IgD-negative memory B cell (primary cell): ENCODE measurements at regions not wholly inside any gene's neighbourhood (a gene's known extent, or its start where the extent isn't known, plus 50 kb on each side); places are given as distances from the start of the nearest gene placed in this dataset.
A peak's percentile ranks its signal among the peaks of the same experiment; 100 is the strongest.

ENCODE experiments used
- H3K27ac Mint-ChIP-seq, 3 donors: one replicate each; pipeline ENCODE4 v1.8.0; 2020 to 2022; ENCODE audit warnings: mild to moderate bottlenecking in 3 of 3, mixed read lengths in 3 of 3, moderate library complexity in 1 of 3
- H3K27me3 Mint-ChIP-seq: one replicate; pipeline ENCODE4 v1.8.0; 2021; ENCODE audit warnings: mixed read lengths
- H3K36me3 Mint-ChIP-seq: one replicate; pipeline ENCODE4 v1.8.0; 2020; ENCODE audit warnings: mild to moderate bottlenecking, mixed read lengths
- H3K4me1 Mint-ChIP-seq, 3 donors: one replicate each; pipeline ENCODE4 v1.8.0; 2020 to 2022; ENCODE audit warnings: mixed read lengths in 3 of 3, mild to moderate bottlenecking in 1 of 3
- H3K4me3 Mint-ChIP-seq, 4 donors: one replicate each; pipeline ENCODE4 v1.8.0; 2020 to 2022; ENCODE audit warnings: mild to moderate bottlenecking in 4 of 4, mixed read lengths in 4 of 4, moderate library complexity in 3 of 4
- H3K9me3 Mint-ChIP-seq, 3 donors: one replicate each; pipeline ENCODE4 v1.8.0; 2020 to 2021; ENCODE audit warnings: mixed read lengths in 3 of 3, mild to moderate bottlenecking in 1 of 3

DNA sequence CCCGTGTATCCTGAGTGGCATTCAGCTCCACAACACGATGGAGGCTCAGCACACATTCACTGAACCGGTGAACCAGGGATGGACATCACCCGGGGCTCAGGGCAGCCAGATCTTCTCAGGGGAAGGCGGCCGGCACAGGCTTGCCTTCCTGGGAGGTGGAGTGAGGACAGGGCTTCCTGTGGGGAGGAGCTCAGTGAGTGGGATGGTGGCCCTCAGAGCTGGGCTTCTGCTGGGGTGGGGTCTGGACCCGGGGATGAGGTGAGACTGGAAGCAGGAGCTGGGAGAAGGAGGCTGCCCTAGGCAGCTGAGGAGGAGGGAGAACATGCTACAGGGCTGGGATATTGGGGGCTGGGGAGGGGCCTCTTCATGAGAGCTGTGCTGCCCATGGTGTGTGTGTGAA lies 58.5 kb upstream of the PRR23E start:
- no peak overlapping the region for H3K4me3 Mint-ChIP-seq
- peaks cover 25% of the 10 kb centered on the region for H3K27me3 Mint-ChIP-seq
- no peaks in the 10 kb centered on the region for H3K9me3 Mint-ChIP-seq
- peaks cover 0 to 3% (median 0%) of the 10 kb centered on the region in 3 donors for H3K4me1 Mint-ChIP-seq
- peak overlapping the region in 1 of 3 donors; percentile 16 for H3K27ac Mint-ChIP-seq
- peaks cover 1% of the 10 kb centered on the region for H3K36me3 Mint-ChIP-seq

DNA sequence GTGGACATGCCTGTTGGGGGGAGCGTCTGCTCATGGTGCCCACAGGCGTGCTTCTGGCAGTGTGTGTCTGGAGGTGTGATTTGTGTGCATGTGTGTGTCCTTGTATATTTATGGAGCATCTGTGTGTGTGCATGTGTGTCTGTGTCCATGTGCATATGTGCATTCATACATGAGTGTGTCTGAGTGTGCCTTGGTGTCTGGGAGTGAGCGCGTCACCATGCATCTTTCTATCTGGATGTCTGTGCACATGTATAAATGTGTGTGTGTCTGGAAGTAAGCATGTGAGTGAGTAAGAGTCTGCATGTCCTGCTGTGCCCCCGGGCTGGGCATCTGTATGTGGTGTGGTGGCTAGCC lies 58.1 kb upstream of the PRR23E start:
- H3K36me3 Mint-ChIP-seq, result peaks cover 1% of the 10 kb centered on the region
- peaks cover 25% of the 10 kb centered on the region for H3K27me3 Mint-ChIP-seq
- no peak overlapping the region for H3K4me3 Mint-ChIP-seq
- H3K4me1 Mint-ChIP-seq, result peaks cover 0 to 3% (median 0%) of the 10 kb centered on the region in 3 donors
- H3K9me3 Mint-ChIP-seq, result no peaks in the 10 kb centered on the region
- H3K27ac Mint-ChIP-seq, result no peak overlapping the region

DNA sequence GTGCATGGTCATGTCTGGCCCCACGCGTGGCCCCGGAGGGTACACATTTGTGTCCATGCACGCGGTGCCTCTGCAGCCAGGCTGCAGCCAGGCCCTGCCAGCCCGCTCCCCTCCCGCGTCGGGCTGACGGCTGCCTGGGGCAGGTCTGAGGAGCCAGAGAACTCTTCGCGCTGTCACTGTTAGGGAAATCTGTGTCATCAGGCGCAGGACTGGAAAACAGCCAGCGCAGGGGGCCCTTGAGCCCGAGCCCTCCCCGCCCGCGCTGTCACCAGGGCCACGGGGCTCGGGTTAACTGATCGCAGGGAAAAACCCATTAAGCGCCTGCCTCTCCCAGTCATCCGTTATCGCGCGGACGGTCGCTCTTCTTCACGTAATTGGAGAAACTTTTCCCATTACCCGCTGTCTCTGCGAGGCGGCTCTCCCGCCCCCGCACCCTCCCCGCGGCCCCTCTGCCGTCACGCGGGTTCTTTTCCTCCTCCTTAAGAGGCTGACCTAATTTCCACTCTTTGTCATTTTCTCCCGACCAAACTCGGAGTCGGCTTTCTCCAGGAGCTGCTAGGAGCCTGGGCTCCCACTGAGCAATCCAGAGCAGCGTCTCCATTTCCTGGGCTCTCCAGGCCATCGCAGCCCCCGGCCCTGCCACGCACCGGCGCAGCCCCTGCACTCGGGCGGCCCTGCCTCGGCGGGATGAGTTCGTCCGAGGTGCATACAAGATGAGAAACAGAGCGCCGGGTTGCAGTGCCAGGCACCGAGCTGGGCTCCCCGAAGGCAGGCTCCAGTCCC lies 57.5 kb upstream of the PRR23E start:
- H3K4me1 Mint-ChIP-seq, result peaks cover 0 to 3% (median 0%) of the 10 kb centered on the region in 3 donors
- no peaks in the 10 kb centered on the region for H3K9me3 Mint-ChIP-seq
- no peak overlapping the region for H3K4me3 Mint-ChIP-seq
- peaks cover 25% of the 10 kb centered on the region for H3K27me3 Mint-ChIP-seq
- no peak overlapping the region for H3K27ac Mint-ChIP-seq
- H3K36me3 Mint-ChIP-seq, result peaks cover 1% of the 10 kb centered on the region

DNA sequence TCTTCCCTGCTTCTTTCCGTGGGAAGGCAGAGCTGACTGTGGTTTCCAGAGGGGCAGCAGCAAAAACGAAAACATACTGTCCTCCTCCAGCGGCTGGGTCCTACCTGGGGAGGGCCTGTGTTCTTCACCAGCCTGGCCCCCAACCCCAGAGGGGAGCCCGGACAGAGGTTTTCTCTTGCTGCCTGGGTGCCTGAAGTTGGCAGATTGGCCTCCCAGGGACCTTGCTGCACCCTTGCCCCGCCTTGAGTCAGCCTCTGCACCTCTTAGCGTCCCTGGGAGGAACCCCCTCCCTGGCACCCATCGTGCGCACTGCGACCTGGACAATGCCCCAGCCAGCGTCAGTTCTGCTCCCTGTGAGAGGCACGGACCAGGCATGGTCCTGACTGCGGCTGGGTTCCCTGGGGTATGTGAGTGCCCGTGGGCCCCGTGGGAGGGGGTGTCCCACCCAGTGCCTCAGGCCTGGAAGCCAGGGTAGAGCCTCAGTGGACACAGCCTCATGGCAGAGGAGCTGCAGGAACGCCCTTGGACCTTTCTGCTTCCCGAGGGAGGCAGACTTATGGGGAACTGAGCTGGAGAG lies 56.8 kb upstream of the PRR23E start:
- peaks cover 1% of the 10 kb centered on the region for H3K36me3 Mint-ChIP-seq
- H3K4me1 Mint-ChIP-seq, result peaks cover 0 to 3% (median 0%) of the 10 kb centered on the region in 3 donors
- H3K27me3 Mint-ChIP-seq, result peaks cover 25% of the 10 kb centered on the region
- H3K4me3 Mint-ChIP-seq, result no peak overlapping the region
- H3K9me3 Mint-ChIP-seq, result no peaks in the 10 kb centered on the region
- H3K27ac Mint-ChIP-seq, result no peak overlapping the region

DNA sequence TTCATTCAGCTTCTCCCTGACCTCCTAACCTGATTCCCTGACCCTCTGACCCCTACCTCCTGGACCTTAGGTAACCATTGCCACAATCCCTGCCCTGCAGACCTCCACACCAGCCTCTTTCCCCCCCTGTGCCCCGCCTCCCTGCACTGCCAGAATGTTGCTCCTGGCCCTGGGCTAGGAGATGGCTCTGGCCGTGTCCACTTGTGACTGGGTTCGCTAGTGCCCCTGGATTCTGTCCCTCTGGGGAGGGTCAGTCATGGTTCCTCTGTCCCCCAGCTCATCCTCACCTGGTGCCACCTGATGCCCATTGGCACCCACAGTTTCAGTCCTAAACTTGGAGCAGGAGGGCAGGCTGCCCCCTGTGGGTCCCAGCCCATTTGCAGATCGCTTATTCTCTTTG lies 56.2 kb upstream of the PRR23E start:
- peaks cover 1% of the 10 kb centered on the region for H3K36me3 Mint-ChIP-seq
- H3K4me1 Mint-ChIP-seq, result peaks cover 0 to 3% (median 0%) of the 10 kb centered on the region in 3 donors
- H3K27me3 Mint-ChIP-seq, result peaks cover 25% of the 10 kb centered on the region
- H3K9me3 Mint-ChIP-seq, result no peaks in the 10 kb centered on the region
- H3K4me3 Mint-ChIP-seq, result peak overlapping the region in 2 of 4 donors; percentile 34 to 39
- H3K27ac Mint-ChIP-seq, result no peak overlapping the region

DNA sequence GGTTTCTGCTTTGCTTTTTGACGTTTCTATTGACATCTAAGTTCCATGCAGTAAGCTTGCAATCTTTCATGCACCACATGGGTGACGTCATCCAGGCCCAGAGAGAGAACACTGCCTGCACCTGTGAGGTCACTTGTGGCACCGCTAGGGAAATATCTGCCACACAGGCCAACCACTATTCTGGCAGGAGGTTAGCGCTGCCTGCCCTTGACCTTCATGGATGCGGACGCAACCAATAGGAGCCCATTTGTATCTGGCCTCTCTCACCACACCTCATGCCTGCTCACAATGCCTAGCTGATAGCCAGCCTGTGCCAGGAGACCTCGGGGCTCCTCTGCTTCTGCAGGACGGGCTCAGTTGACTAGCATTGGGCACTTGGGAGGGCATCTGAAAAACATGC lies 55.8 kb upstream of the PRR23E start:
- Mint-ChIP-seq H3K36me3 (peaks cover 1% of the 10 kb centered on the region), H3K4me1 (peaks cover 0 to 3% (median 0%) of the 10 kb centered on the region in 3 donors), H3K4me3 (peak overlapping the region in 2 of 4 donors; percentile 34 to 39), H3K27ac (no peak overlapping the region), H3K27me3 (peaks cover 25% of the 10 kb centered on the region), H3K9me3 (no peaks in the 10 kb centered on the region)

DNA sequence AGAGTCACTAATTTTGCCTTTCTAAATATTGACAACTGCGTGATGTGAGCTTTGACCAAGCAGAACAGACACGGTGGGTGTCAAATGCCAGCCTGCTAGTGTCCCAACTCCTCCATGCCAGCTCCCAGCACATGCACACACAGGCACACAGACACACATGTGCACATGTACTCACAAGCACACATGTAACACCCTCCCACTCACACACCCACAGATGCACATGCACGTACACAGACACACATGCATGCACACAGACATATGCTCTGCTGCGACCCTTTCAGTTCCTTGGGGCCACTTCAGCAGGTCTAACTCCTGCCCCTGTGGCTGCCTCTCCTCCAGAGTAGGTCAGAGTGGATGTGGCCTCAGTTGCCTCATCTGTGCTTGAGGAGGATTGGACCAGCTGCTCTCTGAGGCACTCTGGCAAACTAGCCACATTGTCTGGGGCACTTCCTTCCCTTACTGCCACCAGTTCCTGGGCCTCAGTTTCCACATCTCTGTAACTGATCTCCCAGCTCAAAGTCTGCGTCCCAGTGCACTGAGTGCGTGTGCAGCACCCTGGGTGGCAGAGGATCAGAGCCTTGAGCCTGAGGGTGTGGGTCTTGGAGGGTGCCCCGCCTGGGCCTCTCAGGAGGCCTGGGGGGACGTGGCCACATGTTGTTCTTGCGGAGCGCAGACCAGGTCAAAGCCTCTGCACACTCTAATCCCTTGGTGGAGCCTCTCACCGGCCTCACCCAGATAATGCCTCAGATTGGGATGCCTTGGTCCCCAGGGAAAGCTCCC lies 55.0 kb upstream of the PRR23E start:
- H3K9me3 Mint-ChIP-seq, result peaks cover under 1 to 2% (median 2%) of the 10 kb centered on the region in 3 donors
- H3K27ac Mint-ChIP-seq, result no peak overlapping the region
- H3K4me3 Mint-ChIP-seq, result no peak overlapping the region
- H3K27me3 Mint-ChIP-seq, result peaks cover 22% of the 10 kb centered on the region
- H3K4me1 Mint-ChIP-seq, result peaks cover 0 to 3% (median 0%) of the 10 kb centered on the region in 3 donors
- H3K36me3 Mint-ChIP-seq, result peaks cover 1% of the 10 kb centered on the region

DNA sequence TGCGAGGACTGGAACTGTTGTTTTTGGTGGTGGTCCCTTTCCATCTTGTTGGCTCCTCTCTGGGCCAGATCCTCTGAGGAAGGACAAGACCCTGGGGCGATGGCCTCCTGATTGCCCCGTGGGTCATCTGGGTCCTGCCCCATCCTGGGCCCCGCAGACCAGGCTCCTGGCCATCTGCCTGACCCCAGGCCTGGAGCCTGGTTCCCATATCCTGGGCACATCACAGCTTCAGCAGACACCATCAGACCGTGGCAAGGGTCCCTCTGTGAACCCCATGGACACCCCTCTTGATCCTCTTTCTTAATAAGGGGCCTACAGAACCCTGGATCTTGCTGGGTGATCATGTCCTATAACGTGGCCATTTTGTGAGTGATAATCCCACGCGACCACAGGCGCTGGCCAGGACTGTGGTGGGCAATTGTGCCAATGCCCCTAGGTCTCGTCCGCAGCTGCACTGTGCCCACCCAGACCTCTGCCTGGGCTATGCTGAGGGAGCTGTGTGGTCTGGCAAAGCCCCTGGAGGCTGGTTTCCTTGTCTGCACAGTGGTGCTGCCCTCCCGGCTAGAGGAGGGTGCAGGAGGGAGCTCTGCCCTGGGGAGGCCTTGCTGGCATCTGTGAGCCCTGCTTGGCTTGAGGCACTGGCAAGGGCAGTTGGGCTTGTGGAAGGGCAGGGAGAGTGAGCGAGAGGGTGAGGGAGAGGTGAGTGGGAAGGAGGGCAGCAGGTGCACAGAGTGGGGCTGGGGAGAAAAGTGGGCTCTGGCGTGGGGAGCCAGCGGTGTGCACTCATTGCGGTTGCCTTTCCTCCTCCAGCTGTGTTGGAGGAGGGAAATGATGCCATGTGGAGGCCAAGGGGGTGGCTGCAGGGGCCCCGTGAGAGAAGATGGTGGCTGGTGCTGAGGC lies 53.1 kb upstream of the PRR23E start:
- H3K9me3 Mint-ChIP-seq, result peaks cover 2 to 9% (median 4%) of the 10 kb centered on the region in 3 donors
- H3K4me3 Mint-ChIP-seq, result no peak overlapping the region
- H3K4me1 Mint-ChIP-seq, result peaks cover 0 to 3% (median 0%) of the 10 kb centered on the region in 3 donors
- H3K27ac Mint-ChIP-seq, result peak overlapping the region in 1 of 3 donors; percentile 6
- H3K36me3 Mint-ChIP-seq, result no peaks in the 10 kb centered on the region
- peaks cover 15% of the 10 kb centered on the region for H3K27me3 Mint-ChIP-seq

DNA sequence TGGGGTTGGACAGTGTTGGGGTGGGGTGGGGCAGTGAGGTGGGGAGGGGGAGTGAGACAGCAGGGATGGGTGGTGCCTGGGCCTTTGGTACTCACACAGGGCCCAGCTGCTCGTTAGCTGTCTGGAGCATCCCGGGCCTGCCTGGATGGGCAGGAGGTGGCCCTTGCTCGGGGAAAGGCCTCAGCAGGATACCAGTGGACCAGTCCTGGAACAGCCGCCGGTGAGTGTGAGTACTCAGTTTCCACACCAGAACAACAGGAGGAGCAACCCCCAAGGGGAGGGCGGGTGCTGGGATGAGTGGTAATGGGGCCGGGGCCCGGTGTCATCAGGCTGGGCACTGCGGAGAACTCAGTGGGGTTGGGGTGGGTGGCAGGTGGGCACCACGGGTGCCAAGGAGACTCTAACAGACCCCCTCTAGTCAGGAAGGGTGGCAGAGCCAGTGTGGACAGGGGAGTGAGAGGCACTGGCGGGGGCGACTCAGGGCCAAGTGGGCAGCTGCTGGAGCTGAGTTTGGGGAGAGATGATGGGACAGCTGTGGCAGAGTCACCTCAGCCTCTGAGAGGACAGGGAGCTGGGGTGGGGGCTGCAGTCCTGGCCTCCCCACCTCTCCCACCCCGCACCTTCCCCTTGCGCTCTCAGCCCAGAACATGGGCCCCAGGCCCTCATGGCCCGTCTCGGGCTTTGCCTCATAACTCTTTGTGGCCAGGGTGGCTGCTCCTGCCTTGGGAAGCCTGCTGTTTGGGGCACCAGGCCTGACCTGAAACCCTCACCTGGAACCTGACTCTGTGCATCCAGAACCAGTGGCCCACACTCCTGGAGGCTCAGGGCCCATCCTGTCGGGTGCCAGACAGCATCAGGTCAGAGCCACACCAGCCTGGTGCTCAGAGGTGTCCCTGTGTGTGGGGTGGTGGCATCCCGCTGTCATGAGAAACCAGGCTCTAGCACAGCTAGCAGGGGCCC lies 52.1 kb upstream of the PRR23E start:
- H3K27ac Mint-ChIP-seq, result no peak overlapping the region
- peaks cover 2 to 9% (median 4%) of the 10 kb centered on the region in 3 donors for H3K9me3 Mint-ChIP-seq
- H3K36me3 Mint-ChIP-seq, result no peaks in the 10 kb centered on the region
- peaks cover 15% of the 10 kb centered on the region for H3K27me3 Mint-ChIP-seq
- no peak overlapping the region for H3K4me3 Mint-ChIP-seq
- H3K4me1 Mint-ChIP-seq, result peaks cover 0 to 3% (median 0%) of the 10 kb centered on the region in 3 donors

DNA sequence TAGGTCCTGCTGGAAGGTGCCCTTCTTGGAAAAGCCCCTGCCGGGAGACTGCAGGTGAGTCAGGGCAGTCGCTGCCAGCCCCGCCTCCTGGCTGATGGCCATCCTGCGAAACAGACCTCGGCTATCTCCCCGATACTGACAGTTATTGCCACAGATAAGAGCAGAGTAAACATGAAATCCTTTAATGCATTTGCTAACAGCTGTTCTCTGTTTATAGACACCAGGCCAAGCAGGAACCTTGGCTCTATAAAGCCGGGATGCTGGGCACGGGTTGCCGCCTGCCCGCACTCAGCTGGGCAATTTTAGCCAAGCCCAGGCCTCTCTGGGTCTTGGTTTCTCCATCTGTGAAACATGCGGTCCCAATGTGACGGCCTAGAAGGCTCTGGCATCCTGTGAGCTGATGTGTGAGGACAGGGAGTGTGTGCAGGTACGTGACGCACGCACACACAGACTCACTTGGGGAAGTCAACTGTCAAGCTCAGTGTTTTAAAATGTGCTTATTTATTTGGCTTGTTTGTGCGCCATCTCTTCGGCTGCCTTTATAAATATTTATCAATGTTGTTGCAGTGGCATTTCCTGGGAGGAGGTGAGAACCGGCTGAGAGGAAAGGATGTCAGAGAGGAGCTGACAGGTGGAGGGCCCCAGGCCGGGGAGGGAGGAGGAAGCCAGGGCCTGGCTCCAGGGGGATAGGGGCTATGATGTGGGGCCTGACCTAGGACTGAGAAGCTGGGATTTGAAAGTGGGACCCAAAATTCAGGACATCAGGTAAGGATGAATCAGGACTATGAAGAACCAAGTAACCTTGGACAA lies 50.8 kb upstream of the PRR23E start:
- Mint-ChIP-seq H3K27me3 (peaks cover 13% of the 10 kb centered on the region), H3K9me3 (peaks cover 4 to 11% (median 4%) of the 10 kb centered on the region in 3 donors), H3K4me1 (peaks cover 0 to 2% (median 0%) of the 10 kb centered on the region in 3 donors), H3K4me3 (no peak overlapping the region), H3K36me3 (no peaks in the 10 kb centered on the region), H3K27ac (no peak overlapping the region)
